ENCODE measurements at regions not wholly inside any gene's neighbourhood (a gene's known extent, or its start where the extent isn't known, plus 50 kb on each side); places are given as distances from the start of the nearest gene placed in this dataset.

- TF ChIP-seq POLR2AphosphoS5 (IDR thresholded peaks at IDR 0.05; ENCODE audit: borderline replicate concordance, low read depth, low read length): no peak
- TF ChIP-seq EZH2 (IDR thresholded peaks at IDR 0.05): no peak
- no peak for TF ChIP-seq FOXP2 (optimal IDR thresholded peaks at IDR 0.05; ENCODE audit: control extremely low read depth, extremely low read length, insufficient read depth)
Observed at GRCh38 chr12:89988188-89988915, 279.7 kb upstream of the ATP2B1 start.
